Left lung (tissue), 4 donors: ENCODE measurements at regions not wholly inside any gene's neighbourhood (a gene's known extent, or its start where the extent isn't known, plus 50 kb on each side); places are given as distances from the start of the nearest gene placed in this dataset.

Experiments
- ATAC-seq: fragments of 200-7000 bp; cut with Tn5 transposase; one replicate; pipeline ENCODE4 v1.9.1; 2020; ENCODE audit warnings: moderate library complexity
- DNase-seq, 4 donors: peaks; one replicate each; pipeline ENCODE4 v3.0.0-alpha.2; 2013 to 2020
- H3K27ac ChIP-seq, 2 donors: fragments of 200-600 bp; sonication (generic) in 1 of 2; one replicate each; pipeline versions ENCODE4 v1.5.0 to v1.8.0; 2020 to 2021
- H3K27me3 ChIP-seq, 2 donors: fragments of 200-600 bp; sonication (generic) in 1 of 2; one replicate each; pipeline versions ENCODE4 v1.5.0 to v1.8.0; 2020 to 2021
- H3K36me3 ChIP-seq, 2 donors: fragments of 200-600 bp; sonication (generic) in 1 of 2; one replicate each; pipeline versions ENCODE4 v1.5.0 to v1.8.0; 2020 to 2021
- H3K4me1 ChIP-seq, 2 donors: fragments of 200-600 bp; one replicate each; pipeline ENCODE4 v1.8.0; 2021
- H3K4me3 ChIP-seq, 2 donors: fragments of 200-600 bp; sonication (generic) in 1 of 2; one replicate each; pipeline versions ENCODE4 v1.5.0 to v1.8.0; 2020 to 2021; ENCODE audit warnings: mild to moderate bottlenecking in 1 of 2
- H3K9me3 ChIP-seq, 2 donors: fragments of 200-600 bp; sonication (generic) in 1 of 2; one replicate each; pipeline versions ENCODE4 v1.5.0 to v1.8.0; 2020 to 2021
- CTCF ChIP-seq, 2 donors: fragments of 200-600 bp; sonication (generic) in 1 of 2; IDR thresholded peaks; one replicate each; pipeline versions ENCODE4 v1.5.0 to v1.8.0; 2021; ENCODE audit warnings: antibody characterized with exemption in 2 of 2
- intact Hi-C, 2 donors: fragments of 100-400 bp; cut with DNase I; formaldehyde crosslinking; loops; one replicate each; pipeline versions ENCODE4 v1.11.2 to v1.14.2; 2022
- donor health status: DM: no; HTN: yes; CAD: no.
- donor health status: DM: no; HTN: no; CAD: no.

GRCh38 chr2:18299423-18300212, 260.8 kb downstream of the RDH14 start:
- H3K4me1 ChIP-seq = no peaks in the 10 kb centered on the region
- peak overlapping the region; percentile 26 to 49 for H3K27ac ChIP-seq
- no peaks in the 10 kb centered on the region for H3K9me3 ChIP-seq
- no peak overlapping the region for H3K4me3 ChIP-seq
- peak; percentile 91 for ATAC-seq
- H3K36me3 ChIP-seq = no peaks in the 10 kb centered on the region
- TF ChIP-seq CTCF (IDR thresholded peaks at IDR 0.05) = no peak
- intact Hi-C loops = no loop called here
- no peaks in the 10 kb centered on the region for H3K27me3 ChIP-seq
- DNase-seq = peak in 1 of 4 donors; percentile 15

GRCh38 chr2:18297534-18298058, 262.9 kb downstream of the RDH14 start:
- Histone ChIP-seq H3K9me3 (no peaks in the 10 kb centered on the region), H3K36me3 (no peaks in the 10 kb centered on the region), H3K27ac (no peak overlapping the region), H3K4me3 (no peak overlapping the region), H3K27me3 (no peaks in the 10 kb centered on the region), H3K4me1 (no peaks in the 10 kb centered on the region)
- ATAC-seq (no peak), DNase-seq (no peak)
- no peak for TF ChIP-seq CTCF (IDR thresholded peaks at IDR 0.05)
- intact Hi-C loops = no loop called here

- H3K36me3 ChIP-seq = no peaks in the 10 kb centered on the region
- no peak overlapping the region for H3K4me3 ChIP-seq
- no peak for DNase-seq
- no peaks in the 10 kb centered on the region for H3K4me1 ChIP-seq
- H3K27ac ChIP-seq = no peak overlapping the region
- H3K9me3 ChIP-seq = no peaks in the 10 kb centered on the region
- TF ChIP-seq CTCF (IDR thresholded peaks at IDR 0.05) = no peak
- no peaks in the 10 kb centered on the region for H3K27me3 ChIP-seq
- no peak for ATAC-seq
- intact Hi-C loops = no loop called here
Measured at GRCh38 chr2:18290386-18290785, 270.1 kb downstream of the RDH14 start.

GRCh38 chr2:18286897-18287296, 273.6 kb downstream of the RDH14 start:
- H3K9me3 ChIP-seq = no peaks in the 10 kb centered on the region
- no peaks in the 10 kb centered on the region for H3K36me3 ChIP-seq
- no peak for TF ChIP-seq CTCF (IDR thresholded peaks at IDR 0.05)
- H3K27ac ChIP-seq = no peak overlapping the region
- DNase-seq = no peak
- no peaks in the 10 kb centered on the region for H3K27me3 ChIP-seq
- no peak overlapping the region for H3K4me3 ChIP-seq
- intact Hi-C loops = no loop called here
- ATAC-seq = peak; percentile 91
- H3K4me1 ChIP-seq = no peaks in the 10 kb centered on the region

- intact Hi-C loops = no loop called here
- Histone ChIP-seq H3K27ac (no peak overlapping the region), H3K27me3 (no peaks in the 10 kb centered on the region), H3K4me3 (no peak overlapping the region), H3K4me1 (no peaks in the 10 kb centered on the region), H3K9me3 (no peaks in the 10 kb centered on the region), H3K36me3 (no peaks in the 10 kb centered on the region)
- ATAC-seq (no peak), DNase-seq (no peak)
- no peak for TF ChIP-seq CTCF (IDR thresholded peaks at IDR 0.05)
Measured at GRCh38 chr2:18284331-18284730, 276.1 kb downstream of the RDH14 start.
